HG03196 (cell line): ENCODE measurements at regions not wholly inside any gene's neighbourhood (a gene's known extent, or its start where the extent isn't known, plus 50 kb on each side); places are given as distances from the start of the nearest gene placed in this dataset.

Experiments used
- ATAC-seq: cut with Tn5 transposase; IDR thresholded peaks from one replicate; pipeline ENCODE4 v1.9.1; 2021; ENCODE audit not compliant: unreplicated experiment

- ATAC-seq: no peak
Measured at GRCh38 chr16:64181271-64181925, 940.5 kb downstream of the CDH11 start.

GRCh38 chr16:64180136-64180900 lies 941.5 kb downstream of the CDH11 start:
- no peak for ATAC-seq

GRCh38 chr16:64174327-64174726 lies 947.5 kb downstream of the CDH11 start:
- no peak for ATAC-seq

- ATAC-seq: no peak
Measured at GRCh38 chr16:64172652-64173051, 949.2 kb downstream of the CDH11 start.

GRCh38 chr16:64172226-64172625 lies 949.6 kb downstream of the CDH11 start:
- ATAC-seq: no peak

GRCh38 chr16:64171632-64172031 lies 950.2 kb downstream of the CDH11 start:
- ATAC-seq: no peak

- no peak for ATAC-seq
Measured at GRCh38 chr16:64168371-64168770, 953.5 kb downstream of the CDH11 start.

- ATAC-seq: no peak
Measured at GRCh38 chr16:64167936-64168335, 953.9 kb downstream of the CDH11 start.

- no peak for ATAC-seq
Measured at GRCh38 chr16:64165368-64165767, 956.5 kb downstream of the CDH11 start.

- ATAC-seq: no peak
Measured at GRCh38 chr16:64162613-64163375, 959.1 kb downstream of the CDH11 start.

- no peak for ATAC-seq
Measured at GRCh38 chr16:64159976-64160375, 961.9 kb downstream of the CDH11 start.

- no peak for ATAC-seq
Measured at GRCh38 chr16:64158941-64159588, 962.8 kb downstream of the CDH11 start.

- no peak for ATAC-seq
Measured at GRCh38 chr16:64153718-64154117, 968.1 kb downstream of the CDH11 start.

GRCh38 chr16:64151990-64152767 lies 969.7 kb downstream of the CDH11 start:
- no peak for ATAC-seq

- ATAC-seq: no peak
Measured at GRCh38 chr16:64150193-64150592, 971.7 kb downstream of the CDH11 start.

GRCh38 chr16:64149756-64150155 lies 972.1 kb downstream of the CDH11 start:
- ATAC-seq: no peak

GRCh38 chr16:64148356-64148755 lies 973.5 kb downstream of the CDH11 start:
- ATAC-seq: no peak

- ATAC-seq: no peak
Measured at GRCh38 chr16:64147941-64148340, 973.9 kb downstream of the CDH11 start.

- ATAC-seq: no peak
Measured at GRCh38 chr16:64144617-64145016, 977.2 kb downstream of the CDH11 start.

GRCh38 chr16:64138621-64139020 lies 983.2 kb downstream of the CDH11 start:
- ATAC-seq: no peak

- ATAC-seq: no peak
Measured at GRCh38 chr16:64138006-64138405, 983.9 kb downstream of the CDH11 start.
